GDM1 (cell line): ENCODE measurements at regions not wholly inside any gene's neighbourhood (a gene's known extent, or its start where the extent isn't known, plus 50 kb on each side); places are given as distances from the start of the nearest gene placed in this dataset.

Source experiments
- DNase-seq: peaks from one replicate; lab custom pipeline; 2025; lab: John Stamatoyannopoulos, UW

DNA sequence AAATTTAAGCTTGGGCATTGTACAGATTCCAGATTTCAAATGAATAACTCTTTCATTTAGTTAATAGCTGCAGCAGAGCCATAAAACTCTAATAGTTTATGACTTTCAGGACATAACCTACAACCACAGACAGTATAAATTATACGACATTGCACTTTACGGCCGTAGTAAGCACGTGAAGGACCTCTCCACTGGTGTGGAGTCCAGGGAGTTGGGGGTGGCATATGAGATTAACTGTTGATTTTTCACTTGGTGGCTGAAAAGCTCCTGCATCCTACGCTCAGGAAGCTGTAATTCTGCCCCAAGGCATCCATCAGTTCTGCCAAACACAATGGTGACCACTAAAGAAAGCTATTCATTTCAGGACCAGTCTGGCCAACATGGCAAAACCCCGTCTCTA lies 376.2 kb downstream of the SOX11 start:
- no peak for DNase-seq

GRCh38 chr2:6069381-6069780 lies 377.2 kb downstream of the SOX11 start:
- no peak for DNase-seq

DNA sequence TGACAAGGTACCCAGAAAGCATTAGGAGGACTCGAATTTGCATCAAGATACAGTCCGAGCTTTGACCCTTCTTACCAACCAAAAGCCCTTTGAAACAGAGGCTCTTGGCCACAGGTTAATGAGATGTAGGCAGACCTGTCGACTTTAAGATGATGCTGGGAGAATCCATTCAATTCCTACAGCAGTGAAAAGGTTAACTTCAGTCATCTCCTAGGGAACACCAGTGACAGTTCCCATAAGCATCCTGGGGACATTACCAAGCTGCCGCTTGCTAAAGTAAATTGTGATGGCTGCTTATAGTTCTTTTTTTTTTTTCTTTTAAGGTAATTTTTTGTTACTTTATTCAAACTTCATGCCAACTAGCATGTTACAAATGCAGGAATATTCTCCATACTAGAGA lies 379.3 kb downstream of the SOX11 start:
- no peak for DNase-seq

- no peak for DNase-seq
Measured at GRCh38 chr2:6072276-6072675, 380.1 kb downstream of the SOX11 start.

- no peak for DNase-seq
Measured at GRCh38 chr2:6072768-6073167, 380.6 kb downstream of the SOX11 start.

DNA sequence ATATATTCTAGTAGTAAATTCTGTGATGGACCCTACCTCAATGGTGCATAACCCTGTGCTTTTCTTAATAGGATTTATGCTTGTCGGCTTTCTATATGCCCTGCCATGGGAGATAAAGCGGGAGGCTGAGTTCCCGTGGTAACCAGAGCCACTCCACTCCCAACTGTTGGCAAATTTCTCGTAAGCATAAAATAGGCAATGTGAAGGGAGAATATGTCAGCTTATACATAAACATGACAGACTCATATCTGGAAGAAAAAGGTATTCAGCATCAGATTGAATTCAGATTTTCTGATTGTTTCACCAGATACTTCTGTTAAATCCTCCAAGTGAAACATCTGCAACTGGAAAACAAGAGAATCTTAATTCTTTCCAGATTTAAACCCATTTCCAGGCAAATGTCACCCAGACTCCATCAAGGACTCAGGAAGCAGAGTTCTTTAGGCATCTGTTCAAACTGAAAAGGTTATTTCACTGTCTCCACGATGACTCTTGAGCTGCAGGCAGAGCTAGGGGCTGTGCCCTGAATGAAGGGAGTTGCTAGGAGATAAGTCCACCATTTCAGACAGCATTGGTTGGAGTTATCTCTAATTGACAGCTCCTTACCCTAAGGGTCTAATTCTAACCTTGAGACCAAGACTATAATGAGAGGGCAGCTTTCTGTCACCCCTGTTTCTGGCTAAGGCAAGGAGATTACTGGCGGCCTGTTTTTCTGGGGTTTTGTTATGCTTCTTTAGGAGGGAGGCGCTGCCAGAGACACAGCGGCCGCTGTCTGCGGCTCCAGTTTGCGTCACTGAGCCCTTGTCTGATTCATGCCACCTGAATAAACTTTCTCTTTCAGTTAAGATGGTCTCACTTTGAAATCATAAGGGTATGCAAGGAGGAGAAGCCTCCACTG lies 381.3 kb downstream of the SOX11 start:
- DNase-seq: no peak

DNA sequence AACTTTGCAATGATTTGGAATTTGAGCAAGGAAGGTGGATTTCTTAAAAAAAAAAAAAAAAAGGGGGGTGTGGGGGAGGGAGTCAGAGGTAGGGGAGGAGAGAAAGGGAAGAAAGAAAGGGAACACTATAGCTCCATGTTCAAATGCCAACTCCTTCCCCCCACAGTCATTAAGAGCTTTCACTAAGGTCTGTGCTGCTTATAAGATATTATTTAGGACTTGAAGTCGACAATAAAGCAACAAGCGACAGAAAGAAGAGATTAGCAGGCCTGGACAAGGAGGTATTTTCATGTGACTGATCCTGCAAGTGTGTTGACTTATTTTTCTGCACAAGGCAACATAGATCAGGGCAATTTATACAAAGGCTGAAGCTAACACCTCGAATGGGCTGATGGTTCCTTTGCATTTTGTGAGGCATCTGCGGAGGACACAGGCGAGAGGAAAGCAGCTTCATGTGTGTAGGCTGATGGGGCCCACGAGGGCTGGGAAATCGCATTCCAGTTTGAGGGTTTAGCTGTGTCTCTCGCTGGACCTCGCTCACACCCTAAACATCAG lies 382.0 kb downstream of the SOX11 start:
- no peak for DNase-seq

DNA sequence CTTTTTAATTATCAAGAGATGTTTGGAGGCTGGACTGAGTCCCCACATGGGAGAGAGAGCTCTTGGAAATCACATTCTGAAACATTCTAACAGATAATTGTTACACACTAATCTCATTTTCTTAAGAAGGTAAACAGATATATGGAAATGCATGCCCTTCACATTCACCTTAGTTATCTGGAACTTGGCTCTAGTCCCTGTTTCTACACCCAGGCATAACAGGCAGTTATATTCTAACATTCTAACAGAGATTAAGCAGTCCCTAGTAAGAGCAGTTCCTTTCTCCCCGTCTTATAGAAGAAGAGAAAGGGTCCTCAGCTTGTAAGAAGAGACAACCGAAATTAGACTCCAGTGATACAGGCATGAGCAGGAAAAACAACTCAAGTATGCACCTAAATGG lies 385.4 kb downstream of the SOX11 start:
- no peak for DNase-seq

- DNase-seq: no peak
Measured at GRCh38 chr2:6078414-6078813, 386.2 kb downstream of the SOX11 start.

DNA sequence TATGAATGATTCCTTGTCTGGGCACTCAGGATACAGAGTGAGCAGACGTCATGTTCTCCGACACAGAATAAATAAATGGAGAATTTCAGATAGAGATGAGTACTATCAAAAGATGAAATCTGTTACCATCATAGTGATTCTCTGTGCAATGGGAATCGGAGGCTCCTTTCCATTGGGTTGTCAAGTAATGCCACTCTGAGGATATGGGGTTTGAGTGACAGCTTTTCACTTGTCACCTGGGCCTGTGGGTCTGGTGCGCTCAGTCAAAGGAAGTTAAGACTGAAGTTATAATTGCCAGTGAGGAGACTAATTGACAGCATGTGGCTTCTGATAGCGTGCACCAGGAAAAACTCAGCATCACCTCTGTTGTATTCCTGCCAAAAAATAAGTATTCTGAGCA lies 387.2 kb downstream of the SOX11 start:
- DNase-seq: no peak

GRCh38 chr2:6080932-6081753 lies 389.0 kb downstream of the SOX11 start:
- no peak for DNase-seq

DNA sequence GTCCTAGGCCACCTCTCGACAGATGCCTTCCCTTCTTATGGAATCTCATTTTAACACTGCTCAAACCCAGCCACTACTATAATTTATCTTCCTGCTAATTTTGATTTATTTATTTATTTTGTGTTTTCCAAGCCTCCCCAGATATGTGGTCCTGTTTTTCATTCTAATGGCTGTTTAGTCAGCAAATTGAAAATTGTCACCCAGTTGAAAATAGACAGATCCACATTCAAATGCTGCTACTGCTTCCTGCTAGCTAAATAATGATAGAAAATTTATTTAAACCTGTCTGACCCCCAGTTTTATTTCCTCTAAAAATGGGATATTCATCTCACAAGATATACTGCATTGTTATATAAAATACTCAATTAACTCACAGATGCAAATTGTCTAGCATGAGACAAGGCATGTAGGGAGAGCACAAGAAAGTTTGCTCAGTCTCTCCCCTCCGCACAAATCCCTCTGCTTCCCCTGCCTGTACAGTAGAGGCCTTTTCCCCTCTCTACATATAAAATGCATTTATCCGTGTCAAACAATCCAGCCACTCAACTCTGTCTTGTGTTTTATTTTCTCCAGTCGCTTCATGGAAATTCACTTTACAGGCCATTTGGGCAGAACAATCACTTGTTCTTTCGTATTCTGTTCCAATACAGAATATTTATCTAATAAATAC lies 389.9 kb downstream of the SOX11 start:
- no peak for DNase-seq

- no peak for DNase-seq
Measured at GRCh38 chr2:6082625-6083018, 390.4 kb downstream of the SOX11 start.

- DNase-seq: no peak
Measured at GRCh38 chr2:6083136-6083535, 391.0 kb downstream of the SOX11 start.

- DNase-seq: no peak
Measured at GRCh38 chr2:6089474-6089873, 397.3 kb downstream of the SOX11 start.

GRCh38 chr2:6103372-6103771 lies 411.2 kb downstream of the SOX11 start:
- DNase-seq: no peak

DNA sequence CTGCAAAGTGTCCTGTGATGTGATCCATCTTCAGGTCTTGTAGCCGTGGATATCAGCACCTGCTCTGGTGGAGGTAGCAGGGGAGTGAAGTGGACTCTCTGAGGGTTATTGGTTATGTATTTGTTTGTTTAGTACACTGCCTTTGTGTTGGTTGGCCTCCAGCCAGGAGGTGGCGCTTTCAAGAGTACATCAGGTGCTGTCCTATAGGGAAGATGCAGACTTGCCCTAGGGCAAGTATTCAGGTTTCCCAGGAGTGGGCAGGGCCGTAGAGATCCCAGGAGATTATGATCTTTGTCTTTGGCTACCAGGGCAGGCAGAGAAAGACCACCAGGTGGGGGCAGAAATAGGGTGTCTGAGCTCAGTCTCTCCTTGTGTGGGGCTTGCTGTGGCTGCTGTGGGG lies 411.8 kb downstream of the SOX11 start:
- DNase-seq: no peak

- DNase-seq: no peak
Measured at GRCh38 chr2:6107290-6107689, 415.1 kb downstream of the SOX11 start.

DNA sequence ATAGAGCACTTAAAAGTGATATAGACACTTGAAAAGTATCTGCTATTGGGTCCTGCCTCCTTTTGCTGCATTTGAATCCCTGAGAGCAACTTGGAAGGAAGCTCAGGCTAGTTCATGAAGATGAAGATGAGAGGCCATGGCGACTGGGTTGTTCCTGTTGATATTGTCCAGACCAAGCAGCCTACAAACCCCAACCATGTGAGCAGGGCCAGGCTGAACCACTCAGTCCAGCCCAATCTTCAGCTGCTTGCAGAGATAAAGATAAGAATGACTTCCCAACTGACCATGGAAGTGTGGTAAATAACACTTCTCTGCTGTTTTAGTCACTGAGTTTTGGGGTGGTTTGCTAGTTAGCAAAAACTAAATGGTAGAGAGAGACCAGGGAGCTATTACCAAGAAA lies 417.6 kb downstream of the SOX11 start:
- DNase-seq: no peak

GRCh38 chr2:6111781-6112261 lies 419.6 kb downstream of the SOX11 start:
- DNase-seq: no peak

- DNase-seq: no peak
Measured at GRCh38 chr2:6113786-6114185, 421.6 kb downstream of the SOX11 start.

- DNase-seq: no peak
Measured at GRCh38 chr2:6127718-6128117, 435.5 kb downstream of the SOX11 start.
